Colonic mucosa (tissue), 4 donors: ENCODE measurements at regions not wholly inside any gene's neighbourhood (a gene's known extent, or its start where the extent isn't known, plus 50 kb on each side); places are given as distances from the start of the nearest gene placed in this dataset.

Experiments used
- DNase-seq: peaks from one replicate; pipeline ENCODE4 v3.0.0-alpha.2; 2020
- H3K27ac ChIP-seq: fragments of 200-600 bp; one replicate; pipeline ENCODE4 v1.8.0; 2021
- H3K27me3 ChIP-seq: fragments of 200-600 bp; one replicate; pipeline ENCODE4 v1.8.0; 2021
- H3K36me3 ChIP-seq: fragments of 200-600 bp; one replicate; pipeline ENCODE4 v1.8.0; 2021
- H3K4me1 ChIP-seq: fragments of 200-600 bp; one replicate; pipeline ENCODE4 v1.8.0; 2021; ENCODE audit warnings: mild to moderate bottlenecking
- H3K4me3 ChIP-seq: fragments of 200-600 bp; one replicate; pipeline ENCODE4 v1.8.0; 2021
- H3K9ac ChIP-seq, 2 donors: one replicate each; pipeline ENCODE4 v1.7.0; 2013; ENCODE audit warnings: control low read depth in 2 of 2, low read depth in 2 of 2, low read length in 2 of 2
- H3K9me3 ChIP-seq: fragments of 200-600 bp; one replicate; pipeline ENCODE4 v1.8.0; 2021
- intact Hi-C: fragments of 100-400 bp; cut with DNase I; formaldehyde crosslinking; loops from one replicate; pipeline ENCODE4 v1.14.1; 2022
- TF ChIP-seq, protein P1 (sequence below): fragments of 200-600 bp; IDR thresholded peaks from one replicate; pipeline ENCODE4 v1.8.0; 2022; ENCODE audit warnings: antibody characterized with exemption, mild to moderate bottlenecking
- donor health status: healthy.
- donor health status: DM: no; HTN: no; CAD: no.
- donor health status: DM: no; HTN: no; CAD: no.

DNA sequence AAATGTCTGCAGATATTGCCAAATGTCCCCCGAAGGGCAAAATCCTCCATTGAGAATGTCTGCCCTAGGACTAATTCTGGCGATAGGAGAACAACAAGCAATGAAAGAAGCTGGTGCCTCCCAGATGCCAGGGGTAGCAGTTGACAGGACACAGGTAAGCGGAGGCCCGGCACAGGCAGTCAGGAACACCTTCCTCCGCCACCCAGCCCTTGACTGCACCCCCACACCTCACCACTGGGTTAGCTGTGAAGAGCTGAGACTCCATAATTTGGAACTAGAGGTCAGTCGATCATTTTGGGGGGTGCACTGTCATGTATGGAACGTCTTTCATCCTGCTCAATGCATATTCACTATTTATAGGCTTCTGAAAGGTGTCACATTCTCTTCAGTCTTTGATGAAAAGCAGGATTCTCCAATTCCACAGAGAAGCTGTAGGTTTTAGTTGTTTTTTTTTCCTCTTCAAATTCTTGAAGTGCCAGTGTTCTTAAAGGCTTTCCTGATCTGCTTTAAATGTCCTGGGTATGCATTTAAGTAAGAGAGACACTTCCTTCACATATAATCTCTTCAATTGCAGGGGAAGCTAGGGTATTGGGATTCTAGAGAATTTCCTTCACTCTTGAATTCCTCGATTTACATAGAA is 111.6 kb upstream of the ZFP42 start:
- Histone ChIP-seq H3K9me3 (no peaks in the 10 kb centered on the region), H3K27ac (no peak overlapping the region), H3K4me1 (no peaks in the 10 kb centered on the region), H3K36me3 (no peaks in the 10 kb centered on the region), H3K27me3 (no peaks in the 10 kb centered on the region), H3K4me3 (no peak overlapping the region), H3K9ac (no peak overlapping the region)
- DNase-seq, result no peak
- TF ChIP-seq, protein P1, sequence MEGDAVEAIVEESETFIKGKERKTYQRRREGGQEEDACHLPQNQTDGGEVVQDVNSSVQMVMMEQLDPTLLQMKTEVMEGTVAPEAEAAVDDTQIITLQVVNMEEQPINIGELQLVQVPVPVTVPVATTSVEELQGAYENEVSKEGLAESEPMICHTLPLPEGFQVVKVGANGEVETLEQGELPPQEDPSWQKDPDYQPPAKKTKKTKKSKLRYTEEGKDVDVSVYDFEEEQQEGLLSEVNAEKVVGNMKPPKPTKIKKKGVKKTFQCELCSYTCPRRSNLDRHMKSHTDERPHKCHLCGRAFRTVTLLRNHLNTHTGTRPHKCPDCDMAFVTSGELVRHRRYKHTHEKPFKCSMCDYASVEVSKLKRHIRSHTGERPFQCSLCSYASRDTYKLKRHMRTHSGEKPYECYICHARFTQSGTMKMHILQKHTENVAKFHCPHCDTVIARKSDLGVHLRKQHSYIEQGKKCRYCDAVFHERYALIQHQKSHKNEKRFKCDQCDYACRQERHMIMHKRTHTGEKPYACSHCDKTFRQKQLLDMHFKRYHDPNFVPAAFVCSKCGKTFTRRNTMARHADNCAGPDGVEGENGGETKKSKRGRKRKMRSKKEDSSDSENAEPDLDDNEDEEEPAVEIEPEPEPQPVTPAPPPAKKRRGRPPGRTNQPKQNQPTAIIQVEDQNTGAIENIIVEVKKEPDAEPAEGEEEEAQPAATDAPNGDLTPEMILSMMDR, result no peak
- intact Hi-C loops, result no loop called here

DNA sequence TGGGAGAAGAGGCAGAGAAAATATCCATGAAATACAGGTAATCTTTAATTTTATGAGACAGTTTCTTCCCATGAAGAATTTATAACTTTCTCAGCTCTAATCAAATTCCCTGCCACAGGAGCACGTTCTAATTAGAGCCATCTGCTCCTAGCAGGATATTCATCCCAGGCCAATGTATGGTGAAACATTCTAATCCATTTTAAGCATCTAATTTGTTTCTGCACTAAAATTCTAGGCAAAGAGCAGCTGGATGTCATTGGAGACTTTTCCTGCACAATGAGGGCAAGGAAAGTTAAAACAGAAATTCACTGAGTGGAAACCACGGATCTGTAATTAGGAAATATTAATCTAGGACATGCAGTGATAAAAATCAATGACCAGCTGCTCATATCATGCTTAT is 107.7 kb upstream of the ZFP42 start:
- H3K36me3 ChIP-seq, result no peaks in the 10 kb centered on the region
- no peaks in the 10 kb centered on the region for H3K4me1 ChIP-seq
- no peak overlapping the region for H3K9ac ChIP-seq
- TF ChIP-seq, protein P1, result no peak
- no peaks in the 10 kb centered on the region for H3K9me3 ChIP-seq
- H3K27me3 ChIP-seq, result no peaks in the 10 kb centered on the region
- H3K27ac ChIP-seq, result no peak overlapping the region
- intact Hi-C loops, result no loop called here
- no peak overlapping the region for H3K4me3 ChIP-seq
- DNase-seq, result no peak

DNA sequence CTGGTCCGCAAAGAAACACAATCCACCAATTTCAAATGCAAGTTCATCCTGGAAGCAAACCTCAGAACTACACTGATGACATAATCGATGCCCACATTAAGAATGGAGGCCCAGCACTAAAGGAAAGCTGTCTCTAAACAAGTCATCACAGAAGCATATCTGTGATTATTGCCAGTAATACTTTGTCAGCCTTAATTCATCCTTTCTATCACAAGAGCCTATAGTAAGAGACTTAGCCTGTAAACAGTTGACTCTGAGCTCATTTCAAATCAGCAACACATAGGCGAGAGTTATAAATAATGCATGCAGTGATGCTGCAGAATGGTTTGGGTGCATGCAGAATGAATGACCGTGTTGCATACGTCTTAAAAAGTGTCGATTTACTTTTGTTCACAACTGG is 105.9 kb upstream of the ZFP42 start:
- no peaks in the 10 kb centered on the region for H3K27me3 ChIP-seq
- H3K4me1 ChIP-seq, result no peaks in the 10 kb centered on the region
- H3K9ac ChIP-seq, result no peak overlapping the region
- no peaks in the 10 kb centered on the region for H3K36me3 ChIP-seq
- H3K27ac ChIP-seq, result no peak overlapping the region
- TF ChIP-seq, protein P1, result no peak
- intact Hi-C loops, result no loop called here
- no peak overlapping the region for H3K4me3 ChIP-seq
- no peaks in the 10 kb centered on the region for H3K9me3 ChIP-seq
- DNase-seq, result no peak

DNA sequence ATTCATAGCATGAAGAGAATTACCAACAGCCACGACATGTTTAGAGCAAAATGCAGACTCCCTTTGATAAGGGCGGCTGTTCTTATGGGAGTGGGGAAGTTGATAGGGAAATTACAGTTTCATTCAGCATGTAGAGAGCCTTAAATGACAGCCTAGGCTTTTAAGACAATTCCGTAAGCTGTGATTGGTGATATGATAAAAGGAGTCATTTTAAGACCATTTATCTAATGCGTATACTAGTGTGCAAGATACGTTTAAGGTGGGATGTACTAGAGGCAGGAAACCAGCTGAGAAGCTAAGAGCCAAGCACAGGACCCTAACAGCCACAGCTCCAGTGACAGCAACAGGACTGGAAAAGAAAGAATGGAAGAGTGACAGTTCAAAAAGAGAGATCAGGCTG is 102.2 kb upstream of the ZFP42 start:
- intact Hi-C loops, result no loop called here
- Histone ChIP-seq H3K4me1 (no peaks in the 10 kb centered on the region), H3K27me3 (no peaks in the 10 kb centered on the region), H3K9me3 (no peaks in the 10 kb centered on the region), H3K4me3 (no peak overlapping the region), H3K9ac (no peak overlapping the region), H3K27ac (no peak overlapping the region), H3K36me3 (no peaks in the 10 kb centered on the region)
- DNase-seq, result no peak
- TF ChIP-seq, protein P1, result no peak

DNA sequence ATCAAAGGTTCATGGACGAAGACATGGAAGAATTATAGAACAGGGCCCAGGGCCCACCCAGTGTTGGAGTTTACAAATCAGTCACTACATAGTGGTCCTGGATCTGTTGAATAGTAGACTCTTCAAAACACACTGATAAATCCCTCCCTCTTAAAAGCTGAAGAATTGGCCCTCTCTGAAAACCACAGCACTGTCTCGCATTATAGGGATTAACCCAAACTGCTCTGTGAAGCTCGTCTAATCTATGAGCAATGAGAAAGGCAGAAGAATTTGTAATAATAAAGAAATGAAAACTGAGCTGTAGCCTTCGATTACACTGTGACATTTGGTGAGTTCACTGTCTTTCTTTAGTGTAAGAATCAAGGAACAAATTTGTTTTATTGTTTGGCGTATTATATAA is 92.5 kb upstream of the ZFP42 start:
- Histone ChIP-seq H3K4me3 (no peak overlapping the region), H3K9me3 (no peaks in the 10 kb centered on the region), H3K9ac (no peak overlapping the region), H3K36me3 (no peaks in the 10 kb centered on the region), H3K27ac (no peak overlapping the region), H3K4me1 (no peaks in the 10 kb centered on the region), H3K27me3 (no peaks in the 10 kb centered on the region)
- DNase-seq, result no peak
- intact Hi-C loops, result no loop called here
- TF ChIP-seq, protein P1, result no peak
